ENCODE measurements at regions not wholly inside any gene's neighbourhood (a gene's known extent, or its start where the extent isn't known, plus 50 kb on each side); places are given as distances from the start of the nearest gene placed in this dataset.

- no peaks in the 10 kb centered on the region for H3K36me3 Mint-ChIP-seq (ENCODE audit: low read depth, unreplicated experiment)
- H3K27ac Mint-ChIP-seq (ENCODE audit: unreplicated experiment), result no peak overlapping the region
- TF ChIP-seq CTCF (IDR thresholded peaks at IDR 0.05; ENCODE audit: unreplicated experiment), result no peak
- H3K4me3 Mint-ChIP-seq (ENCODE audit: unreplicated experiment), result no peak overlapping the region
- H3K27me3 Mint-ChIP-seq (ENCODE audit: unreplicated experiment), result peaks cover 2% of the 10 kb centered on the region
- peaks cover 14% of the 10 kb centered on the region for H3K4me1 Mint-ChIP-seq (ENCODE audit: unreplicated experiment)
- no peak for DNase-seq (ENCODE audit: low spot score)
- no peaks in the 10 kb centered on the region for H3K9me3 Mint-ChIP-seq (ENCODE audit: unreplicated experiment)
Observed at GRCh38 chr4:56220261-56220660, 167.0 kb downstream of the AASDH start.

GRCh38 chr4:56219447-56219846 is 167.8 kb downstream of the AASDH start:
- Mint-ChIP-seq H3K9me3 (ENCODE audit: unreplicated experiment) (no peaks in the 10 kb centered on the region), H3K27me3 (ENCODE audit: unreplicated experiment) (peaks cover 2% of the 10 kb centered on the region), H3K4me1 (ENCODE audit: unreplicated experiment) (peaks cover 16% of the 10 kb centered on the region), H3K27ac (ENCODE audit: unreplicated experiment) (no peak overlapping the region), H3K4me3 (ENCODE audit: unreplicated experiment) (no peak overlapping the region), H3K36me3 (ENCODE audit: low read depth, unreplicated experiment) (no peaks in the 10 kb centered on the region)
- DNase-seq (ENCODE audit: low spot score), result no peak
- TF ChIP-seq CTCF (IDR thresholded peaks at IDR 0.05; ENCODE audit: unreplicated experiment), result no peak

- Mint-ChIP-seq H3K4me3 (ENCODE audit: unreplicated experiment) (no peak overlapping the region), H3K27ac (ENCODE audit: unreplicated experiment) (no peak overlapping the region), H3K9me3 (ENCODE audit: unreplicated experiment) (no peaks in the 10 kb centered on the region), H3K36me3 (ENCODE audit: low read depth, unreplicated experiment) (no peaks in the 10 kb centered on the region), H3K4me1 (ENCODE audit: unreplicated experiment) (peaks cover 16% of the 10 kb centered on the region), H3K27me3 (ENCODE audit: unreplicated experiment) (peaks cover 2% of the 10 kb centered on the region)
- DNase-seq (ENCODE audit: low spot score), result no peak
- TF ChIP-seq CTCF (IDR thresholded peaks at IDR 0.05; ENCODE audit: unreplicated experiment), result no peak
Observed at GRCh38 chr4:56218230-56218895, 168.9 kb downstream of the AASDH start.

- Mint-ChIP-seq H3K27ac (ENCODE audit: unreplicated experiment) (no peak overlapping the region), H3K4me3 (ENCODE audit: unreplicated experiment) (no peak overlapping the region), H3K9me3 (ENCODE audit: unreplicated experiment) (no peaks in the 10 kb centered on the region), H3K27me3 (ENCODE audit: unreplicated experiment) (peaks cover 2% of the 10 kb centered on the region), H3K4me1 (ENCODE audit: unreplicated experiment) (peaks cover 16% of the 10 kb centered on the region), H3K36me3 (ENCODE audit: low read depth, unreplicated experiment) (no peaks in the 10 kb centered on the region)
- TF ChIP-seq CTCF (IDR thresholded peaks at IDR 0.05; ENCODE audit: unreplicated experiment), result no peak
- no peak for DNase-seq (ENCODE audit: low spot score)
Observed at GRCh38 chr4:56217343-56217890, 169.9 kb downstream of the AASDH start.

- peak; percentile 7 for DNase-seq (ENCODE audit: low spot score)
- Mint-ChIP-seq H3K27ac (ENCODE audit: unreplicated experiment) (peak overlapping the region; percentile 81), H3K9me3 (ENCODE audit: unreplicated experiment) (peaks cover 10% of the 10 kb centered on the region), H3K4me3 (ENCODE audit: unreplicated experiment) (no peak overlapping the region), H3K36me3 (ENCODE audit: low read depth, unreplicated experiment) (peaks cover 11% of the 10 kb centered on the region), H3K4me1 (ENCODE audit: unreplicated experiment) (peaks cover 16% of the 10 kb centered on the region), H3K27me3 (ENCODE audit: unreplicated experiment) (peaks cover 2% of the 10 kb centered on the region)
- no peak for TF ChIP-seq CTCF (IDR thresholded peaks at IDR 0.05; ENCODE audit: unreplicated experiment)
Observed at GRCh38 chr4:56215901-56216300, 171.4 kb downstream of the AASDH start.
